Keratinocyte (primary cell): ENCODE measurements at regions not wholly inside any gene's neighbourhood (a gene's known extent, or its start where the extent isn't known, plus 50 kb on each side); places are given as distances from the start of the nearest gene placed in this dataset.

Experiments
- DNase-seq: peaks from one replicate; pipeline ENCODE4 v3.0.0-alpha.2; 2011; ENCODE audit warnings: low read depth, missing footprints, low spot score
- FAIRE-seq: peaks from 2 replicates; lab custom pipeline; 2011; peaks lifted over from hg19 to GRCh38; lab: Jason Lieb, UNC
- H2AFZ ChIP-seq: 2 replicates; pipeline ENCODE4 v1.6.0; 2012; ENCODE audit warnings: low read length, control low read depth, inconsistent platforms; ENCODE audit not compliant: control insufficient read depth
- H3K27ac ChIP-seq: 2 replicates; pipeline ENCODE4 v1.5.1; 2011; ENCODE audit warnings: low read length; ENCODE audit not compliant: control insufficient read depth, insufficient read depth
- H3K27me3 ChIP-seq: 3 replicates; pipeline ENCODE4 v1.6.0; 2011; ENCODE audit warnings: low read length; ENCODE audit not compliant: control insufficient read depth, insufficient read depth; ENCODE audit errors: extremely low read depth
- H3K36me3 ChIP-seq, 2 experiments: 2 replicates in 1 of 2; 3 replicates in 1 of 2; pipeline ENCODE4 v1.5.1; 2011; ENCODE audit warnings: low read length in 2 of 2, mild to moderate bottlenecking in 1 of 2; ENCODE audit not compliant: control insufficient read depth in 2 of 2, insufficient read depth in 2 of 2; ENCODE audit errors: extremely low read depth in 1 of 2
- H3K4me1 ChIP-seq: 3 replicates; pipeline ENCODE4 v1.5.1; 2011; ENCODE audit warnings: low read length; ENCODE audit not compliant: control insufficient read depth, insufficient read depth; ENCODE audit errors: extremely low read depth
- H3K4me2 ChIP-seq: 3 replicates; pipeline ENCODE4 v1.6.0; 2011; ENCODE audit warnings: low read depth, low read length; ENCODE audit not compliant: control insufficient read depth, insufficient read depth; ENCODE audit errors: extremely low read depth
- H3K4me3 ChIP-seq, 3 experiments: fragments of 200-600 bp in 1 of 3; sonication (generic) in 1 of 3; 2 replicates in 2 of 3; 3 replicates in 1 of 3; pipeline ENCODE4 v1.5.1; 2011 to 2016; ENCODE audit warnings: low read length in 3 of 3, mild to moderate bottlenecking in 3 of 3, control low read depth in 2 of 3, inconsistent platforms in 1 of 3, low read depth in 1 of 3, mixed read lengths in 1 of 3, mixed run types in 1 of 3, moderate library complexity in 1 of 3; ENCODE audit not compliant: control insufficient read depth in 2 of 3, insufficient read depth in 2 of 3; ENCODE audit errors: extremely low read depth in 1 of 3
- H3K79me2 ChIP-seq: 2 replicates; pipeline ENCODE4 v1.6.0; 2012; ENCODE audit warnings: low read length; ENCODE audit not compliant: control insufficient read depth, insufficient read depth
- H3K9ac ChIP-seq: 3 replicates; pipeline ENCODE4 v1.6.0; 2011; ENCODE audit warnings: low read length; ENCODE audit not compliant: control insufficient read depth, insufficient read depth; ENCODE audit errors: extremely low read depth
- H3K9me1 ChIP-seq: 3 replicates; pipeline ENCODE4 v1.6.0; 2011; ENCODE audit warnings: low read length; ENCODE audit not compliant: control insufficient read depth, insufficient read depth; ENCODE audit errors: extremely low read depth
- H3K9me3 ChIP-seq: 2 replicates; pipeline ENCODE4 v1.5.1; 2012; ENCODE audit warnings: low read depth, low read length; ENCODE audit not compliant: control insufficient read depth
- H4K20me1 ChIP-seq: 3 replicates; pipeline ENCODE4 v1.6.0; 2011; ENCODE audit warnings: low read length; ENCODE audit not compliant: control insufficient read depth, insufficient read depth; ENCODE audit errors: extremely low read depth
- CTCF ChIP-seq, 3 experiments: IDR thresholded peaks in 1 of 3; conservative IDR thresholded peaks in 1 of 3; optimal IDR thresholded peaks in 1 of 3; 2 replicates in 2 of 3; 3 replicates in 1 of 3; pipeline versions ENCODE3 to v1.5.1; 2011; ENCODE audit warnings: low read length in 3 of 3, mild to moderate bottlenecking in 3 of 3, moderate library complexity in 2 of 3, control low read depth in 1 of 3, inconsistent platforms in 1 of 3; ENCODE audit not compliant: insufficient read depth in 2 of 3; ENCODE audit errors: extremely low read depth in 1 of 3
- EZH2 ChIP-seq: IDR thresholded peaks from one replicate; pipeline ENCODE4 v1.6.1; 2012; ENCODE audit warnings: inconsistent platforms, mild to moderate bottlenecking, low read length, moderate library complexity
- dilution Hi-C: fragments of 300-500 bp; cut with MboI; formaldehyde crosslinking; loops from one replicate; pipeline ENCODE4 v1.7.0; 2020; ENCODE audit warnings: low sequenced_read_pairs; ENCODE audit not compliant: extremely low pct_ligation_motif_present

GRCh38 chr3:184488577-184488976 is 73.0 kb upstream of the EPHB3 start:
- Histone ChIP-seq H3K36me3 (no peaks in the 10 kb centered on the region), H3K9ac (no peak overlapping the region), H3K27me3 (peaks cover 40% of the 10 kb centered on the region), H3K79me2 (no peaks in the 10 kb centered on the region), H4K20me1 (no peaks in the 10 kb centered on the region), H3K4me2 (no peak overlapping the region), H3K27ac (no peak overlapping the region), H3K9me1 (no peaks in the 10 kb centered on the region), H3K4me1 (peaks cover 2% of the 10 kb centered on the region), H2AFZ (no peak overlapping the region), H3K9me3 (no peaks in the 10 kb centered on the region), H3K4me3 (no peak overlapping the region)
- TF ChIP-seq CTCF (optimal IDR thresholded peaks at IDR 0.05 in 1 of 3, IDR thresholded peaks at IDR 0.05 in 1 of 3, conservative IDR thresholded peaks at IDR 0.05 in 1 of 3; ENCODE audit: extremely low read depth in 1 of 3, insufficient read depth in 2 of 3, low read length in 3 of 3) (no peak), EZH2 (no peak)
- dilution Hi-C loops = no loop called here
- DNase-seq = no peak
- FAIRE-seq = no peak

- FAIRE-seq (no peak), DNase-seq (no peak)
- Histone ChIP-seq H3K79me2 (no peaks in the 10 kb centered on the region), H2AFZ (no peak overlapping the region), H3K27ac (no peak overlapping the region), H3K36me3 (no peaks in the 10 kb centered on the region), H3K9ac (no peak overlapping the region), H3K4me2 (no peak overlapping the region), H3K4me3 (no peak overlapping the region), H4K20me1 (no peaks in the 10 kb centered on the region), H3K4me1 (peaks cover 2% of the 10 kb centered on the region), H3K9me1 (no peaks in the 10 kb centered on the region), H3K27me3 (peaks cover 43% of the 10 kb centered on the region), H3K9me3 (no peaks in the 10 kb centered on the region)
- TF ChIP-seq CTCF (optimal IDR thresholded peaks at IDR 0.05 in 1 of 3, IDR thresholded peaks at IDR 0.05 in 1 of 3, conservative IDR thresholded peaks at IDR 0.05 in 1 of 3; ENCODE audit: extremely low read depth in 1 of 3, insufficient read depth in 2 of 3, low read length in 3 of 3) = no peak
- TF ChIP-seq EZH2 = no peak
- dilution Hi-C loops = no loop called here
These were observed 72.2 kb upstream of the EPHB3 start for GRCh38 chr3:184489268-184489841.
